Endothelial cell of umbilical vein (primary cell): ENCODE measurements at regions not wholly inside any gene's neighbourhood (a gene's known extent, or its start where the extent isn't known, plus 50 kb on each side); places are given as distances from the start of the nearest gene placed in this dataset.

Experiments used
- CTCF ChIP-seq, 2 donors: IDR thresholded peaks; 1 replicate in 1 of 2; 2 replicates in 1 of 2; pipeline ENCODE4 v1.5.1; 2011; ENCODE audit warnings: low read length in 2 of 2, mild to moderate bottlenecking in 2 of 2, moderate library complexity in 2 of 2, control low read depth in 1 of 2, inconsistent platforms in 1 of 2, low read depth in 1 of 2; ENCODE audit not compliant: insufficient read depth in 1 of 2; ENCODE audit errors: extremely low read depth in 1 of 2
- EZH2 ChIP-seq: IDR thresholded peaks from 2 replicates; pipeline ENCODE4 v1.6.1; 2012; ENCODE audit warnings: borderline replicate concordance, low read depth, mild to moderate bottlenecking, moderate library complexity, low read length, inconsistent platforms; ENCODE audit not compliant: severe bottlenecking
- MAX ChIP-seq: IDR thresholded peaks from 2 replicates; pipeline ENCODE4 v1.6.1; 2011; ENCODE audit not compliant: insufficient read depth, insufficient read length
- POLR2A ChIP-seq: IDR thresholded peaks from 2 replicates; pipeline ENCODE4 v1.6.1; 2012; ENCODE audit warnings: low read depth, mild to moderate bottlenecking, control low read depth, low read length
- POLR2AphosphoS5 ChIP-seq: IDR thresholded peaks from 2 replicates; pipeline ENCODE4 v1.6.1; 2012; ENCODE audit warnings: low read depth, mild to moderate bottlenecking, control low read depth, low read length, moderate library complexity; ENCODE audit not compliant: insufficient read depth

- TF ChIP-seq POLR2A, result no peak
- TF ChIP-seq EZH2, result no peak
- TF ChIP-seq CTCF (IDR thresholded peaks at IDR 0.05; ENCODE audit: extremely low read depth in 1 of 2, insufficient read depth in 1 of 2, low read depth in 1 of 2, low read length in 2 of 2), result no peak
- no peak for TF ChIP-seq MAX
- no peak for TF ChIP-seq POLR2AphosphoS5
Observed at GRCh38 chr18:76230791-76231190, 264.3 kb downstream of the ZNF516 start.
